MM.1S (cell line): ENCODE measurements at regions not wholly inside any gene's neighbourhood (a gene's known extent, or its start where the extent isn't known, plus 50 kb on each side); places are given as distances from the start of the nearest gene placed in this dataset.

Experiments
- DNase-seq: peaks from one replicate; pipeline ENCODE4 v3.0.0-alpha.2; 2015
- H2AFZ ChIP-seq: fragments of 300-600 bp; sonication (generic); 2 replicates; pipeline ENCODE4 v1.6.0; 2016; ENCODE audit warnings: antibody characterized with exemption, low read length
- H3F3A ChIP-seq: fragments of 300-600 bp; sonication (generic); 2 replicates; pipeline ENCODE4 v1.6.1; 2016; ENCODE audit warnings: mild to moderate bottlenecking, antibody characterized with exemption, low read length, moderate library complexity, mixed read lengths; ENCODE audit not compliant: insufficient read depth
- H3K27ac ChIP-seq: fragments of 300-600 bp; sonication (generic); 2 replicates; pipeline ENCODE4 v1.5.1; 2016; ENCODE audit warnings: mild to moderate bottlenecking, low read length
- H3K27me3 ChIP-seq: fragments of 300-600 bp; sonication (generic); replicated peaks from 2 replicates; pipeline ENCODE4 v1.6.0; 2016; ENCODE audit warnings: low read length; ENCODE audit not compliant: insufficient read depth
- H3K36me3 ChIP-seq: fragments of 300-600 bp; sonication (generic); replicated peaks from 2 replicates; pipeline ENCODE4 v1.6.1; 2016; ENCODE audit warnings: mild to moderate bottlenecking, low read length, mixed read lengths; ENCODE audit not compliant: insufficient read depth
- H3K4me1 ChIP-seq: fragments of 300-600 bp; sonication (generic); 2 replicates; pipeline ENCODE4 v1.6.1; 2016; ENCODE audit warnings: low read length, mixed read lengths
- H3K4me2 ChIP-seq: fragments of 300-600 bp; sonication (generic); 2 replicates; pipeline ENCODE4 v1.6.0; 2016; ENCODE audit warnings: low read depth, low read length
- H3K4me3 ChIP-seq: fragments of 300-600 bp; sonication (generic); 2 replicates; pipeline ENCODE4 v1.5.1; 2016; ENCODE audit warnings: low read length, mixed read lengths
- H3K79me2 ChIP-seq: fragments of 300-600 bp; sonication (generic); 2 replicates; pipeline ENCODE4 v1.6.1; 2016; ENCODE audit warnings: mixed run types, low read length, mixed read lengths
- H3K9ac ChIP-seq: fragments of 300-600 bp; sonication (generic); 2 replicates; pipeline ENCODE4 v1.6.1; 2016; ENCODE audit warnings: low read length, mixed read lengths
- H3K9me2 ChIP-seq: fragments of 300-600 bp; sonication (generic); replicated peaks from 2 replicates; pipeline ENCODE4 v1.6.1; 2016; ENCODE audit warnings: mild to moderate bottlenecking, low read length, mixed read lengths; ENCODE audit not compliant: insufficient read depth
- H3K9me3 ChIP-seq: fragments of 300-600 bp; sonication (generic); replicated peaks from 2 replicates; pipeline ENCODE4 v1.6.1; 2016; ENCODE audit warnings: mild to moderate bottlenecking, low read length, mixed read lengths; ENCODE audit not compliant: insufficient read depth
- H4K20me1 ChIP-seq: fragments of 300-600 bp; sonication (generic); 2 replicates; pipeline ENCODE4 v1.6.1; 2016; ENCODE audit warnings: mild to moderate bottlenecking, low read length, moderate library complexity, mixed read lengths; ENCODE audit not compliant: insufficient read depth
- EZH2 ChIP-seq: fragments of 300-600 bp; sonication (generic); optimal IDR thresholded peaks from 2 replicates; pipeline ENCODE3; 2017; ENCODE audit warnings: low read depth, mild to moderate bottlenecking, antibody characterized with exemption, low read length, mixed read lengths
- EZH2phosphoT487 ChIP-seq: fragments of 300-600 bp; sonication (generic); IDR thresholded peaks from 2 replicates; pipeline ENCODE4 v1.6.1; 2018; ENCODE audit warnings: antibody characterized with exemption, low read length
- TF ChIP-seq, protein P1 (sequence below): fragments of 300-600 bp; sonication (generic); IDR thresholded peaks from 2 replicates; pipeline ENCODE4 v1.5.1; 2016; ENCODE audit warnings: antibody characterized with exemption, low read length, mixed read lengths

DNA sequence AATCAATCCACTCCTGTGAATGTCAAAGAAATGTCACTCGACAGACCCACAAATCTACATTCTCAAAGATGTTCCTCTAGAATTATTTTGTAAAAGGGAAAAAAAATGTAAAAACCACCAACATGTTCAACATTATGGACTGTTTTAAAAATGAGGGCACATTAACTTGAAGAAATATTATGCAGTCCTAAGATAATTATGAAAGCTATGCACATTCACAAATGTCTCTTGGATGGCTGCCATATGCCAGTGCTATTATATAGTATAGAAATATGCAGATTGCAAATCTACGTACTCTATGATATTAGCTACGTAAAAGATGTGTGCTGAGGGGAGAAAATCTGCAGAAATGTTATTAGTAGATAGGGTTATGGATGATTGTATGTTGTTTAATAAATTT lies 334.2 kb downstream of the BMP4 start:
- Histone ChIP-seq H3K27me3 (no peaks in the 10 kb centered on the region), H3K79me2 (no peaks in the 10 kb centered on the region), H3F3A (peaks cover 5% of the 10 kb centered on the region; the same call in 1 of the 2 replicates), H3K9me3 (no peaks in the 10 kb centered on the region), H3K9ac (no peak overlapping the region), H3K4me2 (no peak overlapping the region), H3K36me3 (no peaks in the 10 kb centered on the region), H3K27ac (no peak overlapping the region), H3K4me3 (no peak overlapping the region), H3K4me1 (0 out of 2 replicates have a peak, but pooled peaks cover 6% of the 10 kb centered on the region), H2AFZ (no peak overlapping the region), H4K20me1 (no peaks in the 10 kb centered on the region), H3K9me2 (no peaks in the 10 kb centered on the region)
- no peak for DNase-seq
- TF ChIP-seq EZH2 (no peak), EZH2phosphoT487 (no peak)
- TF ChIP-seq, protein P1, sequence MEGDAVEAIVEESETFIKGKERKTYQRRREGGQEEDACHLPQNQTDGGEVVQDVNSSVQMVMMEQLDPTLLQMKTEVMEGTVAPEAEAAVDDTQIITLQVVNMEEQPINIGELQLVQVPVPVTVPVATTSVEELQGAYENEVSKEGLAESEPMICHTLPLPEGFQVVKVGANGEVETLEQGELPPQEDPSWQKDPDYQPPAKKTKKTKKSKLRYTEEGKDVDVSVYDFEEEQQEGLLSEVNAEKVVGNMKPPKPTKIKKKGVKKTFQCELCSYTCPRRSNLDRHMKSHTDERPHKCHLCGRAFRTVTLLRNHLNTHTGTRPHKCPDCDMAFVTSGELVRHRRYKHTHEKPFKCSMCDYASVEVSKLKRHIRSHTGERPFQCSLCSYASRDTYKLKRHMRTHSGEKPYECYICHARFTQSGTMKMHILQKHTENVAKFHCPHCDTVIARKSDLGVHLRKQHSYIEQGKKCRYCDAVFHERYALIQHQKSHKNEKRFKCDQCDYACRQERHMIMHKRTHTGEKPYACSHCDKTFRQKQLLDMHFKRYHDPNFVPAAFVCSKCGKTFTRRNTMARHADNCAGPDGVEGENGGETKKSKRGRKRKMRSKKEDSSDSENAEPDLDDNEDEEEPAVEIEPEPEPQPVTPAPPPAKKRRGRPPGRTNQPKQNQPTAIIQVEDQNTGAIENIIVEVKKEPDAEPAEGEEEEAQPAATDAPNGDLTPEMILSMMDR: no peak

DNA sequence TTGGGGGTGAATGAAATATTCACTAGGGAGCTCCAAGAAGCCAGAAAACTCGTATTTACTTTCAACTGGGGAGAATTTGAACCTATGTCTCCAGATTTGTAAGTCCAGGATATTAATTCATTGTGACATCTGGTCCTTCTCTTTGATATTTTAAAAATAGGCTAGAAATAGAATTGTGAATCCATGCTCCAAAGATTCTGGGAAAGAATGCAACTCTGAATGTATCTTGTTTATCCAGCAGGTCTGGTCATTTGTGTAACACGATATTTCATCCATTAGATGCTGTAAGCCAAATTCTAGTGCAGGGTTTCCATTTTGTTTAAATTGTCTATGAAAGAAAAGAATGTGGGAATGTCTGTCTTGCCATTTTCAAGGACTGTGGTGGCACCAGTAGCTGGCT lies 334.7 kb downstream of the BMP4 start:
- Histone ChIP-seq H3K36me3 (no peaks in the 10 kb centered on the region), H2AFZ (no peak overlapping the region), H3K79me2 (no peaks in the 10 kb centered on the region), H3K27ac (no peak overlapping the region), H3K27me3 (no peaks in the 10 kb centered on the region), H3K4me2 (no peak overlapping the region), H3K9me3 (no peaks in the 10 kb centered on the region), H3K9me2 (no peaks in the 10 kb centered on the region), H4K20me1 (no peaks in the 10 kb centered on the region), H3K4me3 (no peak overlapping the region), H3K9ac (no peak overlapping the region), H3K4me1 (0 out of 2 replicates have a peak, but pooled peaks cover 6% of the 10 kb centered on the region), H3F3A (peaks cover 5% of the 10 kb centered on the region; the same call in 1 of the 2 replicates)
- no peak for TF ChIP-seq EZH2
- no peak for TF ChIP-seq EZH2phosphoT487
- TF ChIP-seq, protein P1: no peak
- no peak for DNase-seq

DNA sequence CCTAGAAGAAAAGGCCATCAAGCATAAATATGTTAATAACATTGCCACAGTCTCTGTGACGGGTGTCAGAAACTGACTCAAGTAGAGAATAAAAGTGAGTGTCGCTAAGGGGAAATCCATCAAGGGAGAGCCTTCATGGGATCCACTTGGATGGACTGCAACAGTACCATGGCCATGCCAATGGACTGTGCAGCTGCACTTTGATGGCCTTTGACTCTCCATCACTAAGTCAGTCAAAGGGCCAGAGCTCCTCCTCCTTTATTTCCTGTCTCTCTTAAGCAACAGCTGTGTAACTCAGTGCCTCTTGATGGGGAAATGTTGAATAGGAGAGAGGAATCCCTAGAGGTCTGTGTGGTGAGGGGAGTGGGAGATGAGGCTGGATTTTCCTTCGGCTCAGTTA lies 335.2 kb downstream of the BMP4 start:
- no peaks in the 10 kb centered on the region for H3K36me3 ChIP-seq
- no peaks in the 10 kb centered on the region for H3K79me2 ChIP-seq
- no peaks in the 10 kb centered on the region for H3K9me2 ChIP-seq
- H3K27me3 ChIP-seq: no peaks in the 10 kb centered on the region
- H3K4me1 ChIP-seq: 0 out of 2 replicates have a peak, but pooled peaks cover 6% of the 10 kb centered on the region
- H3K9ac ChIP-seq: no peak overlapping the region
- no peak overlapping the region for H3K4me3 ChIP-seq
- H3F3A ChIP-seq: peaks cover 5% of the 10 kb centered on the region; the same call in 1 of the 2 replicates
- no peak for DNase-seq
- no peak overlapping the region for H2AFZ ChIP-seq
- no peaks in the 10 kb centered on the region for H4K20me1 ChIP-seq
- no peak for TF ChIP-seq EZH2
- TF ChIP-seq EZH2phosphoT487: no peak
- TF ChIP-seq, protein P1: no peak
- no peaks in the 10 kb centered on the region for H3K9me3 ChIP-seq
- H3K4me2 ChIP-seq: no peak overlapping the region
- no peak overlapping the region for H3K27ac ChIP-seq
